Peyer's patch (tissue), 4 donors: ENCODE measurements at regions not wholly inside any gene's neighbourhood (a gene's known extent, or its start where the extent isn't known, plus 50 kb on each side); places are given as distances from the start of the nearest gene placed in this dataset.

ENCODE experiments used
- POLR2A ChIP-seq, 2 donors: fragments of 450-650 bp; IDR thresholded peaks; one replicate each; pipeline ENCODE4 v1.5.1; 2017; ENCODE audit warnings: antibody characterized with exemption in 2 of 2, mild to moderate bottlenecking in 2 of 2, moderate library complexity in 2 of 2
- TF ChIP-seq, protein P1 (sequence below), 6 experiments: fragments of 450-650 bp in 4 of 6; fragments of 200-600 bp in 2 of 6; sonication (generic) in 1 of 6; IDR thresholded peaks; one replicate each; pipeline ENCODE4 v1.5.1; 2017 to 2019; ENCODE audit warnings: antibody characterized with exemption in 6 of 6, mild to moderate bottlenecking in 3 of 6, moderate library complexity in 1 of 6

DNA sequence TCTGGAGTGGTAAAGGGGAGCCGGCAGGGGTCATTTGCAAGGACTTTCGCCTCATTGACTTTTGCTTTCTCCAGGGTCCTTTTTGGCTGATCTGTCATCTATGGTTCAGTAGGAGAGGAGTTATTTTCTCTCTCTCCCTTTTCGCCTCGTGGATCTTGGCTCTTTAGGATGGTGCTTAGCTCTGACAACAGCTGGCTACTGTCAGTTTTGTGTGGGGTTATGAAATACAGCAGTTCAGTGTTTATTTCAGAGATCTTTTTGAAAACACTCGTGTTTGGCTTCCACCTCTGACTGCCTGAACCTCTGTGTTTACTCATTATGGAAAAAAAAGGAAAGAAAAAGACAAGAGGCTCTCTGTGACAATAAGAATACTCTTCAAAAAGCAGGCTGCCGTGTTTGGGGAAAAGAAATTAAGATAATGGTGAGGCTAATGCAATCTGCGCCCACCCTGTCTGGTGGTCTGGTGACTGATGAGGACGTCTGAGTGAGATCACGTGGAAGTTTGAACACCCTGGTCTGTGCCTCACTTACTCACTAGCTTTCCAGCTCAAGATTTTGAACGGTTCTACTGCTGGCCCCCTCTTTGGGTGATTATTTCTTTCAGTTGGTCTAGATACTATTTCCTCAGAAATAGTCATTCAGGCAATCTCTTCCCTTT, 567.7 kb downstream of the CAAP1 start:
- TF ChIP-seq, protein P1, sequence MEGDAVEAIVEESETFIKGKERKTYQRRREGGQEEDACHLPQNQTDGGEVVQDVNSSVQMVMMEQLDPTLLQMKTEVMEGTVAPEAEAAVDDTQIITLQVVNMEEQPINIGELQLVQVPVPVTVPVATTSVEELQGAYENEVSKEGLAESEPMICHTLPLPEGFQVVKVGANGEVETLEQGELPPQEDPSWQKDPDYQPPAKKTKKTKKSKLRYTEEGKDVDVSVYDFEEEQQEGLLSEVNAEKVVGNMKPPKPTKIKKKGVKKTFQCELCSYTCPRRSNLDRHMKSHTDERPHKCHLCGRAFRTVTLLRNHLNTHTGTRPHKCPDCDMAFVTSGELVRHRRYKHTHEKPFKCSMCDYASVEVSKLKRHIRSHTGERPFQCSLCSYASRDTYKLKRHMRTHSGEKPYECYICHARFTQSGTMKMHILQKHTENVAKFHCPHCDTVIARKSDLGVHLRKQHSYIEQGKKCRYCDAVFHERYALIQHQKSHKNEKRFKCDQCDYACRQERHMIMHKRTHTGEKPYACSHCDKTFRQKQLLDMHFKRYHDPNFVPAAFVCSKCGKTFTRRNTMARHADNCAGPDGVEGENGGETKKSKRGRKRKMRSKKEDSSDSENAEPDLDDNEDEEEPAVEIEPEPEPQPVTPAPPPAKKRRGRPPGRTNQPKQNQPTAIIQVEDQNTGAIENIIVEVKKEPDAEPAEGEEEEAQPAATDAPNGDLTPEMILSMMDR (IDR thresholded peaks at IDR 0.05): no peak
- TF ChIP-seq POLR2A (IDR thresholded peaks at IDR 0.05): no peak
